ENCODE measurements at regions not wholly inside any gene's neighbourhood (a gene's known extent, or its start where the extent isn't known, plus 50 kb on each side); places are given as distances from the start of the nearest gene placed in this dataset.

DNA sequence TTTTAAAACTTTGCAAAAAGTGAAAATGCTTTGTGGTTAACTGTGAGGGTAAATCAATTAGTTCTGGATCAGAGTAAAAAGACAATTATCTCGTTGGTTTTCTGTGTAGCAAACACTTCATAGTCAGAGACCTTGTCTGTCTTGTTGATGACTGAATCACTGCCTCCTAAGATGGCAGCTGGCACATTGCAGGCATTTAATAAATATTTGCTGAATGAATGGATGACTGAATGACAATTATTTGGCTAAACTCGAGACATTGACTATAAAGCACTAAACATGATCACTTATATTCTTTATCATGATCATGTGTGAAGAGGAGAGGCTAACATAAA, 96.2 kb downstream of the MAIP1 start:
- TF ChIP-seq CTCF (conservative IDR thresholded peaks at IDR 0.05 in 1 of 2, IDR thresholded peaks at IDR 0.05 in 1 of 2; ENCODE audit: low read depth in 1 of 2, low read length in 2 of 2): no peak
- no peak for TF ChIP-seq EZH2 (IDR thresholded peaks at IDR 0.05; ENCODE audit: low read length, missing control alignments)

All from fibroblast of lung (primary cell).